ACC112 (cell line): ENCODE measurements at regions not wholly inside any gene's neighbourhood (a gene's known extent, or its start where the extent isn't known, plus 50 kb on each side); places are given as distances from the start of the nearest gene placed in this dataset.
"Not testable (repeated sequence)": the region's sequence is repeated elsewhere in the genome, so short reads cannot be mapped to it uniquely, and the experiment has no call there.

Source experiments
- H2AFZ ChIP-seq: fragments of 200-600 bp; sonication (generic); one replicate; pipeline ENCODE4 v1.6.0; 2017; ENCODE audit warnings: antibody characterized with exemption, low read length; ENCODE audit not compliant: unreplicated experiment
- H3K27ac ChIP-seq: fragments of 200-600 bp; sonication (generic); 2 replicates; pipeline ENCODE4 v1.5.1; 2014; ENCODE audit warnings: low read depth, mild to moderate bottlenecking, antibody characterized with exemption, low read length, moderate library complexity
- H3K27me3 ChIP-seq: fragments of 200-600 bp; sonication (generic); 2 replicates; pipeline ENCODE4 v1.6.1; 2014; ENCODE audit warnings: mild to moderate bottlenecking, antibody characterized with exemption, low read length, moderate library complexity, mixed read lengths; ENCODE audit not compliant: insufficient read depth
- H3K36me3 ChIP-seq: fragments of 200-600 bp; sonication (generic); 2 replicates; pipeline ENCODE4 v1.6.1; 2016; ENCODE audit warnings: mild to moderate bottlenecking, antibody characterized with exemption, low read length, moderate library complexity, mixed read lengths; ENCODE audit not compliant: insufficient read depth
- H3K4me1 ChIP-seq: fragments of 200-600 bp; sonication (generic); one replicate; pipeline ENCODE4 v1.6.1; 2016; ENCODE audit warnings: low read length, mixed read lengths; ENCODE audit not compliant: insufficient read depth, unreplicated experiment, control insufficient read depth
- H3K4me3 ChIP-seq: fragments of 200-600 bp; sonication (generic); 2 replicates; pipeline ENCODE4 v1.5.1; 2014; ENCODE audit warnings: mild to moderate bottlenecking, low read depth, low read length
- H3K79me2 ChIP-seq: fragments of 200-600 bp; sonication (generic); one replicate; pipeline ENCODE4 v1.6.0; 2016; ENCODE audit warnings: low read length; ENCODE audit not compliant: control insufficient read depth, unreplicated experiment, insufficient read depth

DNA sequence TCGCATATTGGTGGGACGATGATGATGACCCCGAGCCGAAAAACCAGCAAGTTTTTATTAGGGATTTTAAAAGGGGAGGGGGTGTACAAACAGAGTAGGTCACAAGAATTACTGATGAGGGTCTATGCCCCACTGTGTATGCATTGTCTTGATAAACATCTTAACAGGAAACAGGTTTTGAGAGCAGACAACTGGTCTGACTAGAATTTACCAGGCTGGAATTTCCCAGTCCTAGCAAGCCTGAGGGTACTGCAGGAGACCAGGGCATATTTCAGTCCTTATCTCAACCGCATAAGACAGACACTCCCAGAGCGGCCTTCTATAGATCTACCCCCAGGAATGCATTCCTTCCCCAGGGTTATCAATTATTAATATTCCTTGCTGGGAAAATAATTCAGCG lies 659.7 kb downstream of the TRHDE start:
- H3K4me1 ChIP-seq, H2AFZ ChIP-seq, H3K36me3 ChIP-seq, H3K27ac ChIP-seq, H3K79me2 ChIP-seq, H3K27me3 ChIP-seq, H3K4me3 ChIP-seq: not testable (repeated sequence)

DNA sequence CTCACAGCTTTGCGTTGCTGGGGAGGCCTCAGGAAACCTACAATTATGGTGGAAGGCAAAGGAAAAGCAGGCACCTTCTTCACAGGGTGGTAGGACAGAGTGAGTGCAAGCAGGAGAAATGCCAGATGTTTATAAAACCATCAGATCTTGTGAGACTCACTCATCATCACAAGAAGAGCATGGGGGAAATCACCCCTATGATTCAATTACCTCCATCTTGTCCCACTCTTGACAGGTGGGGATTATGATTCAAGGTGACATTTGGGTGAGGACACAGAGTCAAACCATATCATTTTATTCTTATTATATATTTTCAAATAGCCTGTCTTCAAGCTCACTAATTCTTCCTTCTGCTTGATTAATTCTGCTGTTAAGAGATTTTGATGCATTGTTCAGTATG lies 665.3 kb downstream of the TRHDE start:
- no peaks in the 10 kb centered on the region for H3K36me3 ChIP-seq
- H2AFZ ChIP-seq = no peak overlapping the region
- no peaks in the 10 kb centered on the region for H3K79me2 ChIP-seq
- H3K27ac ChIP-seq = no peak overlapping the region
- H3K27me3 ChIP-seq = no peaks in the 10 kb centered on the region
- no peak overlapping the region for H3K4me3 ChIP-seq
- H3K4me1 ChIP-seq = no peaks in the 10 kb centered on the region

DNA sequence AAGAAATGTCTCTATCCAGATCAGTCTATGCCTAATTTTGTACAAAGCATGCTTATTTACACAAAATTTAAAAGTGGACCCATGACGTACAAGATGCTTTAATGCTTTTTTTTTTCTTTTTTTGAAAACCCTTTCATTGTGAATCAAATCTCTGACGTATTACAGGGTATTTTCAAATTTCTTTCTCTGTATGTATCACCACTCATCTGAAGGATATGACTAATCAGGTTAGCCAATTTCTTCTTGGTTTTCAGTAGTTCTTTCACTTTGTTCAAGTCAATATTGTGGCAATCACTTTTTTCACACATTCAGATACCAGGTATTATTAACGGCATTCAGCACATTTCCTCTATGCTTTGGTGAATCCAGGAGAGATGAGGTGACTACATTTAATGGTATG lies 685.3 kb downstream of the TRHDE start:
- Histone ChIP-seq H2AFZ (no peak overlapping the region), H3K79me2 (no peaks in the 10 kb centered on the region), H3K27me3 (no peaks in the 10 kb centered on the region), H3K4me3 (no peak overlapping the region), H3K27ac (no peak overlapping the region), H3K36me3 (no peaks in the 10 kb centered on the region), H3K4me1 (no peaks in the 10 kb centered on the region)

DNA sequence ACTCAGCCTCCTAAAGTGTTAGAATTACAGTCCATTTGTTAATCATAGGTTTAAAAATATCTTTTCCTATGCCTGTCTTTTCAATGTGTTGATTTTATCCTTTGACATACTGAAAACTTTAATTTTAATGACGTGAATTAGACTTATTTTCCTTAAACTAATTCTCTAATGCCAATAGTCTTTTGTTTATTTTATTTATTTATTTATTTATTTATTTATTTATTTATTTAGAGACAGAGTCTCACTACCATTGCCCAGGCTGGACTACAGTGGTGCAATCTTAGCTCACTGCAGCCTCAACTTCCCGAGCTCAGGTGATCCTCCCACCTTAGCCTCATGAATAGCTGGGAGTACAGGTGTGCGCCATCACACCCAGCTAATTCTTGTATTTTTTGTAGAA lies 694.5 kb downstream of the TRHDE start:
- no peaks in the 10 kb centered on the region for H3K79me2 ChIP-seq
- H3K4me3 ChIP-seq = no peak overlapping the region
- H2AFZ ChIP-seq = no peak overlapping the region
- H3K27ac ChIP-seq = no peak overlapping the region
- H3K36me3 ChIP-seq = no peaks in the 10 kb centered on the region
- H3K27me3 ChIP-seq = no peaks in the 10 kb centered on the region
- H3K4me1 ChIP-seq = no peaks in the 10 kb centered on the region

DNA sequence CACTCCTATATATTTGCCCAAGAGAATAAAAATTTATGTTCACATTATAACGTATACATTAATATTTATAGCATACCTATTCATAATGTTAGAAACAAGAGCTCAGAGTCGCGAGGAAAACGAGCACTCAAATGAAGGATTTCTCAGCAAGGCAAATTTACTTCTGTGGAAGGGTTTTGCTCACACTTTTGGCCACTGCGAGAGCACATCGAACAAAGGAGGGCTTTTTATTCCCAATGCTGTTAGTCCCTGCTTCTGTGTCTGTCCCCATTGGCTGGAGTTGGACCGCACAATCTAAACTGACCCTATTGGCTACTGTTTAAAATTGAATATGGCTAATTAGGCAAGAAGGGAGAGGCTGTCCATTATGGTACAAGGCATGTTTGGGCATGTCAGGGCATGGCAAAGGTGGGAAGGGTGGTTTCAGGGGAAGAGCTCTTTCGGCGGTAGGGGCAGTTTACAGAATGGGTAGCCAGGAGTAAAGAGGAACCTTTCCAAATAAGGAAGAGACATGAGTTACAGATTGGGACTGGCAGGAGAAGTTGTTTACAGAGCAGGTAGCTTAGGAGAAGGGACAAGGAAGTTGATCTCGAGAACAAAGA lies 702.9 kb downstream of the TRHDE start:
- H3K27me3 ChIP-seq = no peaks in the 10 kb centered on the region
- H3K27ac ChIP-seq = no peak overlapping the region
- no peaks in the 10 kb centered on the region for H3K4me1 ChIP-seq
- H3K4me3 ChIP-seq = no peak overlapping the region
- H3K36me3 ChIP-seq = no peaks in the 10 kb centered on the region
- H3K79me2 ChIP-seq = no peaks in the 10 kb centered on the region
- H2AFZ ChIP-seq = no peak overlapping the region

DNA sequence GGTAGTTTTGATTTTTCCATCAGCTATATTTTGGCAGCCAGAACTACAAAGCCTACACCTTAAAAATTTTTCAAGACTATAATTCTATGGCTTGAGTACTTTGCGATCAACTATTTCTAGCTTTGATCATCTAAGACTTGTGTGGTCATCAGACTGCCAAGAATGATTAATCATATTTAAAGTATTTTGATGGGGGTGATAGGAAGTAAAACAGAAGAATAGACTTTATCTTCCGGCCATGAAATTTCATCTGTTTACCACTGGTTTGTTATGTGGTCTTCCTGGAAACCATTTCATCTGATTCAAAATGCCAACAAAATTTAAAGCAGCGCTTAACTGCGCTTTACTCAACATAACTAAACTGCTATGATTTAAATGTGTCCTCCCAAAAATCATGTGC lies 706.8 kb downstream of the TRHDE start:
- H3K36me3 ChIP-seq = no peaks in the 10 kb centered on the region

DNA sequence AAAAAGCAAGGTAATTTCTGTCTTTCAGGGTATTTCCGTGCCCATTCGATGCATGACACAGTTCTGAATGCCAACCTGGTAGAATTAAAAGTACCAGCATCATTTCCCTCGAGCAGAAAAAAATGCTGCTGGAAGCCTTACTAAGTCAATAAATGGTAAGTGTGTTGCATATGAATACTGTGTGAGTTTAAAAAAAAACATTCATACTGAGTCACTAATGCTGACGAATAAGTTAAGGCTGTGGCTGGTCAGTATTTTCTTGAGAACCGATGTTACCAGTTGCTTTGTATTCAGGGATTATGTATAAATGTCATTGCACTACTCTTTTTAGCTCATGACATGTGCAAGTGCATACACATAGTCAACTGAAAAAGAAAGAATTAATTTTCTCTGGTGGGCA lies 710.2 kb downstream of the TRHDE start:
- Histone ChIP-seq H3K79me2 (no peaks in the 10 kb centered on the region), H3K27me3 (no peaks in the 10 kb centered on the region), H3K36me3 (no peaks in the 10 kb centered on the region), H2AFZ (no peak overlapping the region), H3K4me1 (no peaks in the 10 kb centered on the region), H3K4me3 (no peak overlapping the region), H3K27ac (no peak overlapping the region)

More for the DNA sequence above, 706.8 kb downstream of the TRHDE start:
- Histone ChIP-seq H3K27ac (no peak overlapping the region), H2AFZ (no peak overlapping the region), H3K4me1 (no peaks in the 10 kb centered on the region), H3K79me2 (no peaks in the 10 kb centered on the region), H3K27me3 (no peaks in the 10 kb centered on the region), H3K4me3 (no peak overlapping the region)

DNA sequence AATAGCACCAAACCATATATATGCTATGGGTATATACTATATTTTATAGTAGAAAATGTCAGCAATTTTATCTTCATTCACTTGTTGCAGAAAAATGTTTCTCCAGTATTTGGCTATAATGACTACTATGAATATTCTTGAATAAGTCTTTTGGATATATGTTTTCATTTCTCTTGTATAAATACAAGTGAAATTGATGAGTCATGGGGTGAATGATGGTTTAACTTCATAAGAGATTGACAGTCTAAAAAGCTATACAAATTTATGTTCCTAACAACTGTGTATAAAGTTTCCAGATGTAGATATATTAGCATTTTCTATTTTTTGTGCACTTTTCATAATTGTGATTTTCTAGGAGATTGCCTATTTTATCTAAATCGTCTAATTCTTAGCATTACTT lies 714.8 kb downstream of the TRHDE start:
- H3K79me2 ChIP-seq = no peaks in the 10 kb centered on the region
- H3K4me1 ChIP-seq = no peaks in the 10 kb centered on the region
- no peak overlapping the region for H3K27ac ChIP-seq
- H3K27me3 ChIP-seq = no peaks in the 10 kb centered on the region
- no peaks in the 10 kb centered on the region for H3K36me3 ChIP-seq
- no peak overlapping the region for H3K4me3 ChIP-seq
- no peak overlapping the region for H2AFZ ChIP-seq

DNA sequence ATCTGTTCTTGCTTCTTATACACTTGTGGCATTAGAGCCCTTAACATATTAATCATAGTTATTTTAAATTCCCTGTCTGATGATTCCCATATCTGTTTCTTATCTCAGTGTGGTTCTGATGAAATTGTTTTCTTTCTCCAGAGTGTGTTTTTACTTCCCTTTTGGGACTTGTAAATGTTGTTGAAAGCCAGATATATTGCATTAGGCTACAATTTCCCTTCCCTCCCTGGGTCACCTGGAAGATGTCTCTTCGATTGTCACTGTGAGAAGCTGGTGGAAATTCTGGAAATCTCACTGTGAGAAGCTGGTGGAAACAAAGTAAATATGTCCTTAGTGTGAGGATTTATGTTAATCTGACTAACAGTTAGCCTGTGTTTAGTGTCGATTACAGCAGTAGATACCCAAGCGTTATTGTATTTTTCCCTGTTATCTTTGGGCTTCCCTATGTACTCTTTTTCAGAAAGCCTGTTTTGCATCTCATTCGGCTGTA lies 717.3 kb downstream of the TRHDE start:
- H3K79me2 ChIP-seq = no peaks in the 10 kb centered on the region
- H3K27ac ChIP-seq = no peak overlapping the region

DNA sequence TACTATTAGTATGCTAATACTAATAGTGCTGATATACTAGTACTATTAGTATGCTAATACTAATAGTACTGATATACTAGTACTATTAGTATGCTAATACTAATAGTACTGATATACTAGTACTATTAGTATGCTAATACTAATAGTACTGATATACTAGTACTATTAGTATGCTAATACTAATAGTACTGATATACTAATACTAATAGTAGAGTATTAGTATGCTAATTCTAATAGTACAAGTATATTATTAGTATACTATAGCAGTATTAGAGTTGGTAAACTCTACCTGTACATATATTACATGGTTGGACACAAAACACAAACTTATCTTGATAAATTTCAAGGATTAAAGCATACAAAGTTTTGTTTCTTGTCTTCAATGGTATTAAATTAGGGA lies 722.9 kb downstream of the TRHDE start:
- H3K36me3 ChIP-seq, H3K4me3 ChIP-seq: not testable (repeated sequence)

More for the DNA sequence above, 717.3 kb downstream of the TRHDE start:
- no peak overlapping the region for H3K4me3 ChIP-seq
- no peaks in the 10 kb centered on the region for H3K27me3 ChIP-seq
- no peak overlapping the region for H2AFZ ChIP-seq
- no peaks in the 10 kb centered on the region for H3K36me3 ChIP-seq
- no peaks in the 10 kb centered on the region for H3K4me1 ChIP-seq

DNA sequence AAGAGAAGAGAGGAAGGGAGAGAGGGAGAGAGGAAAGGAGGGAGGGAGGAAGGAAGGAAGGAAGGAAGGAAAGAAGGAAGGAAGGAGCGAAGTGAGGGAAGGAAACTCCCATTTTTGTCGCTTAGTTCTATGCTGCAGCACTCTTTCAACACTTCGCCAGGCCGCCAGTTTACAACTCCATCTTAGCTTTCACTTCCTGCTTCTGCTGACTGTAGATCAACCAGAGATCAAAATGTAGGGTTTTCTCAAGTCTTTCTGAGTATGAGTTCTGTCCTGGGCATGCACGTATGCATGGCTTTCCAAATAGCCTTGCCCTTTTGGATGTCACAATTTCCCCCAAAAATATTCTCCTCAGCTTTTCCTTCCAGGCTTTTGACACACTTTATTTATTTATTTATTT lies 723.4 kb downstream of the TRHDE start:
- H3K36me3 ChIP-seq = no peaks in the 10 kb centered on the region
- H2AFZ ChIP-seq = no peak overlapping the region
- no peaks in the 10 kb centered on the region for H3K27me3 ChIP-seq
- no peaks in the 10 kb centered on the region for H3K79me2 ChIP-seq
- no peak overlapping the region for H3K27ac ChIP-seq
- H3K4me3 ChIP-seq = no peak overlapping the region
- no peaks in the 10 kb centered on the region for H3K4me1 ChIP-seq

More for the DNA sequence above, 722.9 kb downstream of the TRHDE start:
- not testable (repeated sequence) for H3K4me1 ChIP-seq, H3K27ac ChIP-seq, H3K27me3 ChIP-seq, H3K79me2 ChIP-seq, H2AFZ ChIP-seq
